GM18511 (cell line): ENCODE measurements at regions not wholly inside any gene's neighbourhood (a gene's known extent, or its start where the extent isn't known, plus 50 kb on each side); places are given as distances from the start of the nearest gene placed in this dataset.

ENCODE experiments used
- ATAC-seq: cut with Tn5 transposase; IDR thresholded peaks from one replicate; pipeline ENCODE4 v1.9.1; 2021; ENCODE audit warnings: mild to moderate bottlenecking, moderate library complexity; ENCODE audit not compliant: unreplicated experiment

DNA sequence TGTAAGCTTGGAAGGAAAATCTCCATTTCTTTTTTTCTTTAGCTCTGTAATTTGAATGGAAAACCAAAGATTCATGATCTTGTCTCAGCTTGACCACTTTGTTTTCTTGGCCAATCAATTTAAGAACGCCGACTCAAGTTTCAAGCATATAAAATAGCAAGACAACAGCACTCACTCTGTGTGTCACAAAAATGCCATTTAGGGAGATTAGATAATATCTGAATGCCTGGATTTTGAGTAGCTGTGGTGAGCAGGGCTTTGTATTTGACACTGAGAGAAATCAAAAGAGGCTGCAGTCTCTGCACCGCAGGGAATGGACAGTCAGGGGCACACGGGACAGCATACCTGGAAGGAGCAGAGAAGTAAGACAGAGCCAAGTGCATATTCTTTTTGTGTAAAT is 209.5 kb upstream of the SLC10A2 start:
- no peak for ATAC-seq

DNA sequence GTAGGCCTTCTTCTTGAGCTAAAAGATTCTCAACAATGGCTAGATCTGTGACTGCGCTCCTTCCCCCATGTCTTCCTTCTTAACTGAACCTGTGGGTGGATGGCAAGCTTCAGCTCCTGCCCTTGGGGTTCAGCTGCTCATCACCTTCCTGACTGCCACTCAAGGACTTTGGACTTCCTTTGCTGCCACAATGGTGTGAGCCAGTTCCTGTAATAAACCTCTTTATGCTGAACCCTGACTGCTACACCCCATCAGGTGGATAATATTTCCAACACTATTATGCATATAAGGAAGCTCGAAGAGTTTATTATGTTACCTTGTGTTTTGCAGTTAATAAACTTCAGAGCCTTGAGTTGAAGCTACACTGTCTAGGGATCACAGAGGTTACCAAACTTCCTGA is 208.9 kb upstream of the SLC10A2 start:
- no peak for ATAC-seq

DNA sequence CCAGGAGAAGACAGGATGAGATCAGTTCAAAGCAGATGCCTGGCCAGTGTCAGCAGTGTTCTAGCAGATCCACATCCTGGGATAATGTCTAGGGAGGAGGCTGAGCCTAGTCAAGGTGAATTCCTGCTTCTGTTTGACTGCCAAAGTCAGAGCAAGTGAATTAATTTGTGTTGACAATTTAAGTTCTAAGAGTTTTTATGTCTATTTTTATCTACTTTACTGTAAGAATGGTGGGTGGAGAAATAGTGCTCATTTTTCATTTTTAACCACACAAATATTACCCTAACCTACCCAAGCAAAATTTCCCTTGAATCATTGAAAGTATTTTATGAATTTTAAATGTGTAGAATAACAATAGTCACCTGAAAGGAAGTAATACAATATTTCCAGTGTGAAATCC is 207.6 kb upstream of the SLC10A2 start:
- ATAC-seq: no peak

DNA sequence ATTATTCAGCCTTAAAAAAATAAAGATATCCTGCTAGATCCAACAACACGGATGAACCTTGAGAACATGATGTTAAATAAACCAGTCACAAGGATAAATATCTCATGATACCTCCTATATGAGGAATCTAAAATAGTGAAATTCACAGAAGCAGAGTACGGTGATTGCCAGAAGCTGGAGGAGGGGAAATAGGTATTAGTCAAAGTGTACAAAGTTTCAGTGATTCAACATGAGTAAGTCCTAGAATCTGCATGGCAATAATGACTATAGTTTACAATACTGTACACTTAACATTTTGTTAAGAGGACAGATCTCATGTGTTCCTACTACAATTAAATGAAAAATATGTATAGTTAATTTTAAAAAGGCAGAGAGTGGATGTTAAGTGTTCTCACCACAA is 206.6 kb upstream of the SLC10A2 start:
- peak; percentile 38 for ATAC-seq

DNA sequence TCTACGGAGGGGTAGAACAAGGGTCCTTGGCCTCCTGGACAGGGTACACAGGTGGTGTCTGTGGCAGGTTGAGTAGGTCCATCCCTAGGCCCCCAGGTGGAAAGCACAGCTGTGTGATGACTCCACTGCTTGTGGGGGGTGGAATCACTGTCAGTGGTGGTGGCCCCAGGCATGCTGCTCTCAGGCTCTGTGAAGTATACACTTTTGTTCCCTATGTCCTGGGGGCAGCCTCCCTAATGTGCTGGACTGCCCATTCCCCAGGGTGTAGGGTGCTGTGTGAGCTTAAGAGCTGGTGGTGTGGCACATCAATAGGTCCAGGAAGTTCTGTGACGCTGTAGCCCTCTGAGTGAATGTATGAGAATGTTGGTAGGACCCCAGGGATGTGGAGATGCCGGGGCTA is 197.2 kb upstream of the SLC10A2 start:
- ATAC-seq: no peak

DNA sequence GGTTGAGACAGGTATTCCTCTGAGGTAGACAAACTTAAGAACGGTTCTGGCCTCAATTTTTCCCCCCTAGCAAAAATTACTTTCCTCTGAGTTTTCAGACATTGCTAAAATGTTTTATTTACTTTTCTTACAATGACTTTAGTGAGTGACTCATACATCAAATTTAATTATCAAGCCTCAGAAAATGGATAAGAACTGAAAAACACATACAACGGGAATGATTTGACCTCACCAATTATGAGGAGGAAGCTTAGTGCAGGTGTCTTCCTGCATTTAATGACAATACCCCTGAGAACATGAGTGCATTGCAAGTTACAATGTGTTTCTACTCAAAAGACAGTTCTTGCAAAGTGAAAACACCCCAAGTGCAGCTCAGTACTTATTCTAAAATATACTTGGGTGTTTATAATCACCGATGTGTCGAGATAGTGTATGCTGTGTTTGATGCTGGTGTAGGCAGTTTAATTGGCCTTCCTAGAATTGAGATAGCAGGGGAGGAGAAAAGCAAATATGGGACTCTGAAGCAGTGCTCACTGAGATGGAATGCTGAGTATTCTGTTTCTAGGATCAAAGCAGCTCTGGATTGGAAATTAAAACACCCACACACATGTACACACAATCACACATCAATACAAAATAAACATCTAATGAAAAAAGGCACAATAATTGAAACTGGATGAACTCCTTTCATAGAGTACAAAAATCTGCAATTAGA is 189.5 kb upstream of the SLC10A2 start:
- ATAC-seq: no peak

DNA sequence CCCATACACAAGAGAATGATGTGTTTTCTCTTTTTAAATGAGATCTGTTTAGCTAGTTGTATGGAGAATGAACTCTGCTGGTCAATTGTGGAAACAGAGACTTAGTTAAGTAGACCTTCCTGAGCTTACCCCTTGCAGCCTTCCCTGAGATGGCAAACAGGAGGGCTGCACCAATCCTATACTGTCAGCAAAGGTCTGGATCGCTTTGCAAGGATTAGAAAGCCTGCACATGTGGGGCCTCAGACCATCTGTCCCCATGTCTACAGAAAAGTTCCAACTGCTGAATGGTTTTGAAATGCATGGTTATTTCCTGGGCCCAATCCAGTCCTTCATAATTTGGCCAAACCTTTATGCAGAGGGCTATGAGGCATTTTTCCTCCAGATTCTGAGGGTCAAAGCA is 183.9 kb upstream of the SLC10A2 start:
- ATAC-seq: no peak

DNA sequence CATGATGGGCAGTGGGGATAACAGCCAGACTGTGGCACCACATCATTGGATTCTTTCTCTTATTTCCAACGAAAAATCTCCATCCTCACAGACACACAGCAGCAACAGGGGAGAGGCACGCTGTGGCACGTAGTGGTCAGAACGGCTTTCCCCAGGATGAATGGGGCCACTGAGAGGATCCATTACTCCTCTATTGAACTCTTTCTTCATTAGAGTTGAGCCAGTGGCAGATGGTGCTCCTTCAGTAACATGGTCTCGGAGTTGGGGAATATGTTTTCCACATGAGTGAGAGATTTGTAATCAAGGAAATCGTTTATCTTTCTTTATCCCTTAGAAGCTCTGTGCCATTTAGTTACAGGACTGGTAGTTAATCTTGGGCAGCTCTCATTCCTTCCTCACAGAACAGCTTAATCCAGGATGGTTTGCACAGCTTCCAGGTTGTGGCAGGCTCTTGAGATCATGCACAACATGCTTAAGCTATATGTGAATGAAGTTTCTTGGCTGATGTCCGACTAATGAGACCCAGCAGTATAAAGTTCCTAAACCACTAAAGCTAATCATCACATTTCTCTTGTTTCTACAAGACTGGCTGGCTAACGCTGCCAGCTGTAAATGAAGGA is 180.5 kb upstream of the SLC10A2 start:
- ATAC-seq: no peak

DNA sequence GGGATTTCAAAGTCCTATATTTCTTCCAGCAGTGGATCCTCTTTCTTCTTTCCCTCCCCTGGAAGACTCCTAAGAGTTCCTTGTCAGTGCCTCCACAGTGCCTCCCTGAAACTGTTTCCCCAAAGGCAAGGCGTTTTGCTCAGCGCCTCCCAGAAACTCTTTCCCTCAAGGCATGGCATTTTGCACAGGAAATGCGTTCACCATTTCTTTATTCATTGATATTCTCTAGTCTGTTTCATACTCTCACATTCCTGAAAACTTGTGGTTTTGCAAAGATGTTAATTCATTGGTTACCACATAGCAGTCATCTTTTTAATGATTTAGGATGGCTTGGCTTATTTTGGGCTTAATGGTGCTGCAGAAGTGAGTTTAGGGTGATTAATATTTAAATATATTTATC is 177.3 kb upstream of the SLC10A2 start:
- ATAC-seq: no peak

DNA sequence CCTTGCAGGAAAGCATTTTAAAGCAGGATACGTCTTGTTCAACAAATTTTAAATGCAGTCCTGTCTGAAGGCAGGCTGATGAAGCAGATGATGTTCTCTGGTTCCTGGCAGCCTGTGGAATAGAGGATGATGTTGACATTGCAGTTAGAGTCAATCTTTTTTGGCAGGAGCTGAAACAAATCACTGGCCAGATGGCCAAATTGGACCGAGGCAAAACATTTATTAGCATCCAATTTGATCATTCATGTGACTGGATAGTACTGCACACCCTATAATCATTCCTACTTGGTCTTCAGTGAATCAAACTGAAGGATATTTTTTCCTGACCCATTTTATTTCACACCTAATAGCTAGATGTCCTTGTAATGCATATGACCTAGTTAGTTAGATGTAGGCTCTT is 172.2 kb upstream of the SLC10A2 start:
- ATAC-seq: no peak

DNA sequence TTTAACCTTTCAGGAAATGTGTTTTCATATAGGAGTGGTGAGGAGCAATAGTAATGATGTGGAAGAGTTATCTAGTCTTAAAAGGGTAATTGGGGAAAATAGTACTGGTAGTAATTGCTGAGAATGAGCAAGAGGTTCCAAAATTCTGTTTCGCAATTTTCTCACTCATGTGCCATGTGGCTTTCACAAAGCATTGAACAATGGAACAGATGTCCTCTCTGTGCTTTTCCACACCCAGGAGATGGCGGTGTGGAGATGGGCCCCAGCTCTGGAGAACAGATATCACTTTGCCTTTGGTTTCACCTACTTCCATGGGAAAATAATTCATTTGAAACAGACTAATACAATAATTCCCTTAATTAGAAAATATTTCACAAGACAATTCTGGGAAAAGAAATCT is 170.0 kb upstream of the SLC10A2 start:
- ATAC-seq: no peak

DNA sequence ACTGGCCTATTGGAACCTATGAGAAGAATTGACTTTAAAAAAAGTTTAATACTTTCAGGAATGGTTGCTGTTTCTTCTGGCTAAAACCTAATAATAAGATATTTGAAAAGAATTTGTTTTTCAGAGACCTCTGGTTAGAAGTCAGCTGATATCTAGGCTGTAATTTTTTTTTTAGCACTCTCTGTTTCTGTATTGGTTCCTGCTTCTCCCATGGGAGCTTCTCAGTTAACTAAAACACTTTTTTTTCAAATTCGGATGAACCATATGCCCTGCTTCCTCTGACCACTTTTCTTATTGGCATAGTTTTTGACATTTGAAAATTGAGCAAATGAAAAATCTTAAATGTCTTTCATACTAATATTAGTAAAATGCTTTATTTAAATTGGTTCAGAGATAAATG is 163.5 kb upstream of the SLC10A2 start:
- ATAC-seq: no peak

DNA sequence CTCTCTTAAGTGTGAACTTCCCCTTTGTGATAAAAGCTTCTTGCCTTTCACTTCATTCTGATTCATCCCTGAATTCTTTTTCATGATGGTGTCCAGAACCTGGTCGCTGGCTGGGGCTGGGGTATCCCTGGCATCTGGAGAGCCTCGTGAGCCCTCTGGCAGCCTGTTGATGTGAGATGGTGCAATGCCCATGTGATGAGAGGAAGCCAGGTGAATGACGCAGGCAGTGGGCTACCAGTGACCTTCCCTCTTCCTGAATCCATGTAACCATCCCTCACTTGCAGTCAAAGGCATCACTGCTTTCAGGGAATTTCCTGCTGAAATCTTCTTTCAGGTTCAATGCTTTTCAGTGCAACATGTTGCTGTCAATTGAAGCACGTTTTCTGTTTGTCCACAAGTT is 158.6 kb upstream of the SLC10A2 start:
- no peak for ATAC-seq

DNA sequence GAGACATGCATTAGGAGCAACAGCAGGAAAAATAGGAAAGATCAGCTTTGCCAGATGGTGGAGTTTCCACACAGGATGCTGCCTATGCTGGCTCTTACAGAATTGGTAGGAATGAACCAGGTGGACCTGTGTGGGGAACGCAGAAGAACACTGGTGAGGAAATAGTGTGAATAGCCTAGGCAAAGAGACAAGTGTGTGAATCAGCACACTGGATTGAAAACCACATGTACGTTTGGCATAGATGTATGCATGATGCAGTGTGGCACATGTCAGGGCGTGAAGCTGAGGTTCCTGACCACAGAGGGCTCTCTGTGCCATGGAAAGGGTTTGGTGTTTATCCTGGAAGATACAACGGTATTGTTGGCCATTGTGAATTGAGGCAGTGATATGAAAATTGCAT is 156.5 kb upstream of the SLC10A2 start:
- ATAC-seq: no peak

DNA sequence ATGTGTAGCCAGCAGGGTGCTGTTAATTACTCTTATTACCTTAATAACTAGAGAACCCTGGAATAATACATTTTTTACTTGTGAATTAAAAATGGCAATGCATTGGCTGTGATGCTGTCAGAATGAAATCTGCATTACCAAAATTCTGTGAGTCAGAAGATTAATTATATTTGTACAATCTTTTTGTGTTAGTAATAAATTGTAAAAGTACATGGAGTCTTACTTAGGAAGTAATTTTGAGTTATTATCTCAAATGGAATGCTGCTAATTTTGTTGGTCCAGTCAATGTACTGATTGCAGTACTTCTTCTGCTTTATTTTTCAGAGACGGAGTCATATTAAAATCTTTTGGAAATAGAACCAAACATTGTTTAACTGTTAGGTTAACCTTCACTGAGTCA is 152.0 kb upstream of the SLC10A2 start:
- ATAC-seq: no peak

DNA sequence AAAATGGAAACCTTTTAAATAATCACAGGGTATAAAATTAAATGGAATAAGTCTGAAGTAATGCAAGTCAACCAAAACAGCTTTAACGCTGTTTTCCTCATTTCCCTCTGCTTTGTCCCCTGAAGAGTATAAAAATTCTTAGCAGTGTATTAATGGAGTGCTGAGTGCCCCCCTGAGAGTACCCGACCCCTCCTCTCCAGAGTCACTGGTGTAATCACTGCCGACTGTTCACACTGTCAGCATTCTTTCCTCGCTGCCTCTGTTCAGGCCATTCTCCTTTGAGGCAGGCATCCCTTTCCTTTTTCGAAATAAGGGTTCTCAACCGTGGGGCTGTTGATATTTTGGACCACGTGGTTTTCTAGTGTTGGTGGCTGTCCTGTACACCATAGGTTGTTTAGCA is 146.9 kb upstream of the SLC10A2 start:
- ATAC-seq: no peak

DNA sequence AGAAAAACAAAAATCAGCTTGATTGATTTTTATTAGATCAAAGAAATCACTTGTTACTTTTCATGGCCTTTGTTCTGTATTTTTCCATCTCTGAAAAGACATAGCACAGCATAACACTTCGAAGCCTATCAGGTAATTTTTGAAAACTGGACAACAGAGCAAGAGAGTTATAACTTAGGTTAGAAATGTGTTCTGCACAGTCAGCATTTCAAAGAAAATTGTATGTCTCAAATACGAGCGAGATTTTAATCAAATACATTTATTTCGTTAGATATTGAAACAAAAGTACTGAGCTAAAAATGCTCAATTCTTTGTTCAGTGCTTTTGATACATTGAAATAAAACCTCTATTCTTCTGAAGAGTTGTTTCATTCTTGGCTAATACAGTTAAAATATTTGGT is 144.1 kb upstream of the SLC10A2 start:
- ATAC-seq: no peak

DNA sequence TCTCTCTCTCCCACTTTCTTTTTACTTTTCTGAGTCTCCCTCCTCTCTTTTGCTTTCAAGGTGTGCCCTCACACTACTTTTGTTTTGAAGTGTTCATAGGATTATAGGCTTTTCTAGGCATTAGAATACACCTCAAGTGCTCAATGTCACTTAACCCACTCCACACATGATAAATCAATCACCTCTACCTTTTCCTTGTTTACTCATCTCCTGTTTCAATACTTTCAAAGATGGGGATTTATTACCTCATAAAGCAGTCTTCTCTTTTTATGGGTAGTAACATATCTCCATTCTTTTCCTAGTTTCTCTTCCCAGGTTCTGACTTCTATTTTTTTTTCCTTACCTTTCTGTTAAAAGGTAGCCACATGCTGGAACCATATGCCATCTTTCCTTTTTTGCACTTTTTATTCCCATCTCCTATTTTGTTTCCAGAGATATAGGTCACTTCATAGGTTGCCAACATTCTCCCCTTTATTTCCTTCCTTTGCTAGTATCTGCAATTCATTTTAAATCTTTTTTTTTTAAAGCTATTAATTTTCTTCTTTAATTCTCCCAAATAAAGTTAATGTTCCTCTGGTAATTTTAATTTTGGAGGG is 137.6 kb upstream of the SLC10A2 start:
- no peak for ATAC-seq

DNA sequence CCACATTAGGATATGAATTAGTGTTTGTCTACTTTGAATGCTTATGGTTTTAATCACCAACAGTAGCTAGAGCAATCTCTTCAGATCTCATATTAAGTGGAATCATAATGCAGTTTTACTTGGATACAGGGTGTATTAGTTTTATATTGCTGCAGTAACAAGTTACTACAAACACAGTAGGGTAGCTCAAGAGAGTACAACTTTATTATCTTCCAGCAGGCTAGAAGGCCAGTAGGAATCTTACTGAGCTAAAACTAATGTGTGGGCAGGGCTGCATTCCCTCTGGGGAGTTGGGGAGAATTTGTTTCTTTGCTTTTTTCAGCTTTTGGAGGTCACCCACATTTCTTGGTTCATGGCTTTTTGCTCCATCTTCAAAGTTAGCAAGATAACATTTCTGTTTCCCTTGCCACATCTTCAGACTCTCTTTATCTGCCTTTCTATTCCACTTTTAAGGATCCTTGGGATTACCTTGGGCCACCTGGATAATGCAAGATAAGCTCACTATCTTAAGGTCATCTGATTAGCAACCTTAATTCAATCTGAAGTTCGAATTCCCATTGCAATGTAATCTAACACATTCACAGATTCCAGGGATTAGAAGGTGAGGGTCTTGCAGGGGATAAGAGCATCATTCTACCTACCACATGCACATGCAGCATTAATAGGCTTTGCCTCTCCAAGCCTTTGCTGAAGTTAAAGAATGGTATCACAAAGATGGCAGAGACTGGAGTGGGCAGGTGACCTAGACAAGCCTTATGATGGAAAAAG is 134.1 kb upstream of the SLC10A2 start:
- ATAC-seq: no peak

DNA sequence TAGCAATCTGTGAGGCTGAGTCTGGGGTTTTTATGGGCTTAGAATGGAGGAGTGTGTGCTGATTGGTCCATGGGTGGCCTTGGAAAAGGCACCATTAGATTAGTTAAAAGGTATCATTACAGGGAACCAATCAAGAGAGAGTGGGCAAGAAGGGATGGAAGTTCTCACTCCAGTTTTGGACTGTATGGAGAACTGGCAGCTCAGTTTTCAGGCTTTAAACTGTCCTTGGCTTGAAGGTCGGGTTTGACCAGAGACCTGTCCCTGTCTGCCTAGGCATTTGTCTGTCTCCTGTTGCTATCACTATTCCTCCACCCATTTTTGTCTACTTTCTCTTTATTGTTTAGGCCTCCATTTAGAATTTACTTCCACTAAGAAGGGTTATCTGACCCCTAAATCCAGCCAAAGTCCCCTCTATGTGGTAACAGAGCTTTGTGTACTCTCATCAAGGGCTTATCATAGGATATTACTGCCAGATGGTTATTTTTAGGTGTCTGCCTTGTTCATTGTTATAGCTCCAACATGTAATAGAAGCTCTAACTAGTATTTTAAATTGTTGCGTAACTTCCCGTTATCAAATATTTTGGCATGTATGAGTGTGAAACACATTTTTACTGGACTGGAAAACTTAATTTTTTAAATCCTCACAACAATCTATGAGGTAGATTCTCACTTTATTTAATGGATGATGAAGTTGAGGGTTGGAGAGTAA is 133.3 kb upstream of the SLC10A2 start:
- ATAC-seq: no peak

DNA sequence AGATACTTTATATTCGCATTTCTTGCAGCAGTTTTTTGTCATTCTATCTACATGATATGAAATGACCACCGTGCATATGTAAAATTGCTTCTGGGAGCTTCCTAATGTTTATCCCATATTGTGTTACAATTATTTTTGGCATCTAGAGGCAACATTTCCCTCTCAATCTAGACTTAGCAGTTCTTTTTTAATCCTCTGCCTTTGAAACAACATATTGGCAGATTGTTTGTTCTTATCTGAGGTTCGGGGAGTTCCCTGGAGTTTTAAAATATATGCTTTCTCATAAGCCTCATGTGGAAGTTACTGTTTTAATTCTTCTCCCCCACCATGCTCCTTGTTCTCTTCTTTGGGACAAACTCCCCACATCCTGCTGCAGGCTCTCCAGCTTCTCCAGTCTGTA is 130.1 kb upstream of the SLC10A2 start:
- ATAC-seq: no peak
